Activated CD8-positive, alpha-beta T cell treated with anti-CD3 and anti-CD28 coated beads for 36 hours (primary cell): ENCODE measurements at regions not wholly inside any gene's neighbourhood (a gene's known extent, or its start where the extent isn't known, plus 50 kb on each side); places are given as distances from the start of the nearest gene placed in this dataset.

Source experiments
- ATAC-seq: fragments of 200-7000 bp; cut with Tn5 transposase; one replicate; pipeline ENCODE4 v1.10.0; 2021; ENCODE audit warnings: mild to moderate bottlenecking, moderate library complexity
- CTCF ChIA-PET: fragments of 350-600 bp; sonication (Branson Sonifier 250); formaldehyde crosslinking; loops from one replicate; lab custom pipeline; 2021; ENCODE audit warnings: antibody characterized with exemption; lab: Charles Lee
- POLR2A ChIA-PET: fragments of 350-600 bp; sonication (Branson Sonifier 250); formaldehyde crosslinking; loops from one replicate; lab custom pipeline; 2021; ENCODE audit warnings: antibody characterized with exemption; lab: Charles Lee
- DNase-seq: peaks from one replicate; pipeline ENCODE4 v3.0.0-alpha.2; 2020
- H3K27ac Mint-ChIP-seq: one replicate; pipeline ENCODE4 v1.8.0; 2021; ENCODE audit warnings: mild to moderate bottlenecking, mixed read lengths
- H3K27me3 Mint-ChIP-seq: one replicate; pipeline ENCODE4 v1.8.0; 2021; ENCODE audit warnings: mixed read lengths
- H3K36me3 Mint-ChIP-seq: one replicate; pipeline ENCODE4 v1.8.0; 2021; ENCODE audit warnings: low read depth, mixed read lengths
- H3K4me1 Mint-ChIP-seq: one replicate; pipeline ENCODE4 v1.8.0; 2021; ENCODE audit warnings: low read depth, mixed read lengths
- H3K4me3 Mint-ChIP-seq: one replicate; pipeline ENCODE4 v1.8.0; 2021; ENCODE audit warnings: mild to moderate bottlenecking, moderate library complexity, mixed read lengths
- H3K9me3 Mint-ChIP-seq: one replicate; pipeline ENCODE4 v1.8.0; 2021; ENCODE audit warnings: mixed read lengths
- CTCF ChIP-seq: fragments of 200-600 bp; IDR thresholded peaks from one replicate; pipeline ENCODE4 v1.8.0; 2022; ENCODE audit warnings: antibody characterized with exemption, mild to moderate bottlenecking
- intact Hi-C: fragments of 100-400 bp; cut with micrococcal nuclease; formaldehyde crosslinking; loops from one replicate; pipeline ENCODE4 v1.10.0; 2022

DNA sequence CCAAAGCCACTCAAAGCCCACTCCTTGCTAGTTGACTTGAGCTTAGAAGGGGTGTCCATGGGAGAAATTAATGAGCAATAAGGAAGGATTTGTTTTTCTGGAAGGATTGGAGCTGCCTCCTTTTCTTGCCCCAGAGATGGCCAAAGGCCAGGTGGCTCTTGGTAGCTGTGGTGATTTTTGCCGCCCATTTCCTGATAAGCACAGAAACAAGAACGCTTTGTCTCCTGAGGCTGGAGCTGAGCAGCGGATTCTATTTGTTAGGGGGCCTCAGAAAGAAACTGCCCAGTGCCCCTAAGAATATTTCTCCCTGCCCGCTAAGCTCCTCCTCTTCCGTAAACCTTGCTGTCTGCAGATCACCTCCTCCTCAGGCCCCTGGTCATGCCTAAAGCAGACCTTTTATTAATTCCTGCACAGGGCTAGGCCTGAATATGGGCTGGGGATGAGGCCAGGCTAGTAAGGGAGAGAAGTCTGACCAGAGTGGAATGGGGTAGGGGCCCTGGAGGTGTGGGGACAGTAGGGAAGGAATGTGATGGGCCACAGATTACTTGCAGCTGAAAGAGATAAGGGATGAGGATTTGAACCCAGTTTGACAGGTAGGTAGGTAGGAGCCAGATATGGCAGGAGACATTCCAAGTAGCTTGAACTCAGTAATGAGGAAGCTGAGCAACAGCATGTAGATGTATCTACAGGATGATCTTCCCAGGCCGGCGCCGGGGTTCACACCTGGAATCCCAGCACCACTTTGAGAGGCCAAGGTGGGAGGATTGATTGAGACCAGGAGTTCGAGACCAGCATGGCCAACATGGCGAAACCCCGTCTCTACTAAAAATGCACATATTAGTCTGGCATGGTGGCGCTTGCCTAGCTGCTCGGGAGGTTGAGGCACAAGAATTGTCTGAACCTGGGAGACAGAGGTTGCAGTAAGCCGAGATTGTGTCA is 71.2 kb upstream of the NAA20 start:
- peaks cover 7% of the 10 kb centered on the region for H3K27me3 Mint-ChIP-seq
- no peak overlapping the region for H3K4me3 Mint-ChIP-seq
- peaks cover 8% of the 10 kb centered on the region for H3K4me1 Mint-ChIP-seq
- ATAC-seq (no peak), DNase-seq (no peak)
- ChIA-PET CTCF (interaction anchor here (1.0 kb wide), 1 partner anchor 9 kb away, joined by 3 read pairs; no protein-coding TSS in a partner anchor), POLR2A (interaction anchor here (0.7 kb wide), 1 partner anchor 16 kb away, joined by 4 read pairs; no protein-coding TSS in a partner anchor)
- no peak for TF ChIP-seq CTCF
- H3K9me3 Mint-ChIP-seq: no peaks in the 10 kb centered on the region
- no peak overlapping the region for H3K27ac Mint-ChIP-seq
- no peaks in the 10 kb centered on the region for H3K36me3 Mint-ChIP-seq
- intact Hi-C loops: no loop called here

DNA sequence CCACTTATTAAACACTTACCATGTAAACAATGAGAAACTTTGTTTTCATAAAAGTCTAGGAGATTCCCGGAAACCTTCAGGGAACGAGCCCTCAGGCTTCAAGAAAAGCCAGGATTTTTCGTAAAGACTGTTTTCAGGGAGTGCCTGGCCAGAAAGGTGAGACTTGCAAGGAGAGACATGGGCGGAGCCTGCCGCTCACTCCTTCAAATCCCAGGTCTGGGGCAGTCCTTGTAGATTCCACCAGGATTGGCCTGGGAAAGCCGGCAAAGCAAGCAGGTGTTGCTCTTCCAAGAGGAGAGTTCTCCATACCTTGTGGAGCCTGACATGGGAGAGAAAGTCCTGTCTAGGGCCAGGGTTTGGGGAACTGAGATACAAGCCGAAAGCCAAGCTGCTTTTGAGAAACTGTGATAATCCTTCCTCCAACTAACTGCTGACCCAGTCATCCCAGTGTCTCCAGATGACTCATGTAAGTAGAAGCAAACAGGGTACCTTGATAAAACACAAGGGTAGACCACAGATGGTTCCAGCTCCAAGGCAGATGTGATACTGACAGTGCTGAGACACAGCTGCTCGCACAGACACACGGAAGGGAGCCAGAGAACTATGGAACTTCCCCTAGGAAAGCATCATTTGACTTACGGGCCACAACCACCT is 69.4 kb upstream of the NAA20 start:
- no peak for DNase-seq
- H3K27ac Mint-ChIP-seq: no peak overlapping the region
- no peak overlapping the region for H3K4me3 Mint-ChIP-seq
- intact Hi-C loops: no loop called here
- H3K9me3 Mint-ChIP-seq: no peaks in the 10 kb centered on the region
- no peak for ATAC-seq
- H3K27me3 Mint-ChIP-seq: peaks cover 1% of the 10 kb centered on the region
- no peaks in the 10 kb centered on the region for H3K36me3 Mint-ChIP-seq
- TF ChIP-seq CTCF: no peak
- CTCF ChIA-PET: no interaction called here
- peaks cover 8% of the 10 kb centered on the region for H3K4me1 Mint-ChIP-seq
- POLR2A ChIA-PET: no interaction called here

GRCh38 chr20:19949195-19949867 is 67.8 kb upstream of the NAA20 start:
- Mint-ChIP-seq H3K9me3 (no peaks in the 10 kb centered on the region), H3K4me1 (peaks cover 8% of the 10 kb centered on the region), H3K27me3 (no peaks in the 10 kb centered on the region), H3K36me3 (no peaks in the 10 kb centered on the region), H3K4me3 (no peak overlapping the region), H3K27ac (no peak overlapping the region)
- intact Hi-C loops: no loop called here
- ChIA-PET CTCF (no interaction called here), POLR2A (interaction anchor here (0.6 kb wide), 1 partner anchor 142 kb away, joined by 3 read pairs; no protein-coding TSS in a partner anchor)
- ATAC-seq: no peak
- no peak for TF ChIP-seq CTCF
- no peak for DNase-seq

DNA sequence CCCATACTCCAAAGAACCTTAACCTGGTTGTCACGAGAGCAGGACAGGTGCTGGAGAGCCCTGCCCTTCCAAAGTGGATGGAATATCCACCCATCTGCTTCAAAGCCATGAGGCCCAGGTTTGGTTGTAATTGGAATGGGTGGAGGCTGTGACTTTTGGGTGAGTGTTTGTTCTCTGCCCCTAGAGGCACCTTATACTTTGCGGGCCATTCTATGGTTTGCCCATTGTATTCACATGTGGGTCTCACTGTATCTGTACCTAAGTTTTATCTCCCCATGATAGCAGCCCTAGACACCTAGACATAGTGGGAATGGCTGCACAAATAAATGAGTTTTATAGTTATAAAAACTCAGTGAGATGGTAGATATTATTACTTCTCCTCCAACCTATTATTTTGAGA is 67.1 kb upstream of the NAA20 start:
- H3K36me3 Mint-ChIP-seq: no peaks in the 10 kb centered on the region
- no peak overlapping the region for H3K4me3 Mint-ChIP-seq
- intact Hi-C loops: no loop called here
- ATAC-seq: no peak
- H3K4me1 Mint-ChIP-seq: peaks cover 4% of the 10 kb centered on the region
- H3K9me3 Mint-ChIP-seq: no peaks in the 10 kb centered on the region
- no peaks in the 10 kb centered on the region for H3K27me3 Mint-ChIP-seq
- CTCF ChIA-PET: no interaction called here
- POLR2A ChIA-PET: interaction anchor here (0.6 kb wide), 1 partner anchor 8 kb away, joined by 3 read pairs; no protein-coding TSS in a partner anchor
- H3K27ac Mint-ChIP-seq: no peak overlapping the region
- no peak for TF ChIP-seq CTCF
- DNase-seq: no peak
